Endodermal cell (in vitro differentiated cells): ENCODE measurements at regions not wholly inside any gene's neighbourhood (a gene's known extent, or its start where the extent isn't known, plus 50 kb on each side); places are given as distances from the start of the nearest gene placed in this dataset.

Experiments used
- DNase-seq: peaks from one replicate; pipeline ENCODE4 v3.0.0-alpha.2; 2017
- H3K27ac ChIP-seq: 2 replicates; pipeline ENCODE4 v1.5.1; 2013; ENCODE audit warnings: mild to moderate bottlenecking, low read depth, low read length, moderate library complexity
- H3K27me3 ChIP-seq: 2 replicates; pipeline ENCODE4 v1.6.1; 2013; ENCODE audit warnings: mild to moderate bottlenecking, low read length, moderate library complexity; ENCODE audit not compliant: insufficient read depth, control insufficient read depth, poor library complexity, severe bottlenecking
- H3K36me3 ChIP-seq: 2 replicates; pipeline ENCODE4 v1.7.0; 2013; ENCODE audit warnings: mild to moderate bottlenecking, low read length, moderate library complexity; ENCODE audit not compliant: control insufficient read depth, insufficient read depth
- H3K4me1 ChIP-seq: one replicate; pipeline ENCODE4 v1.7.0; 2013; ENCODE audit warnings: low read length; ENCODE audit not compliant: control insufficient read depth, insufficient read depth
- H3K4me3 ChIP-seq: 2 replicates; pipeline ENCODE4 v1.5.1; 2013; ENCODE audit warnings: mild to moderate bottlenecking, low read length, moderate library complexity
- H3K9ac ChIP-seq: 2 replicates; pipeline ENCODE4 v1.6.1; 2013; ENCODE audit warnings: mild to moderate bottlenecking, low read length, moderate library complexity; ENCODE audit not compliant: poor library complexity, severe bottlenecking; ENCODE audit errors: extremely low read depth
- H3K9me3 ChIP-seq: 2 replicates; pipeline ENCODE4 v1.6.1; 2013; ENCODE audit warnings: mild to moderate bottlenecking, low read length, moderate library complexity; ENCODE audit not compliant: control insufficient read depth
- H3K27ac Mint-ChIP-seq: 2 replicates; pipeline ENCODE4 v1.8.0; 2020; ENCODE audit warnings: mixed read lengths
- H3K27me3 Mint-ChIP-seq: 2 replicates; pipeline ENCODE4 v1.8.0; 2021; ENCODE audit warnings: mild to moderate bottlenecking, mixed read lengths; ENCODE audit not compliant: insufficient read depth
- H3K36me3 Mint-ChIP-seq: 2 replicates; pipeline ENCODE4 v1.8.0; 2020; ENCODE audit warnings: low read depth, mixed read lengths
- H3K4me1 Mint-ChIP-seq: 2 replicates; pipeline ENCODE4 v1.8.0; 2020; ENCODE audit warnings: mixed read lengths
- H3K4me3 Mint-ChIP-seq: 2 replicates; pipeline ENCODE4 v1.8.0; 2020; ENCODE audit warnings: mild to moderate bottlenecking, moderate library complexity, mixed read lengths
- H3K9me3 Mint-ChIP-seq: 2 replicates; pipeline ENCODE4 v1.8.0; 2020; ENCODE audit warnings: mild to moderate bottlenecking, mixed read lengths
- whole genome bisulfite sequencing, 2 experiments: methylation state at CpG; one replicate each; pipeline versions ENCODE4 v1.1.5 to v1.1.7; 2013; ENCODE audit warnings: missing lambda C conversion rate in 2 of 2, mixed read lengths in 1 of 2; ENCODE audit not compliant: insufficient coverage in 1 of 2, insufficient read length in 1 of 2; 5-methylcytosine and 5-hydroxymethylcytosine counted together
- TF ChIP-seq, protein P1 (sequence below): fragments of 200-600 bp; sonication (generic); conservative IDR thresholded peaks from 2 replicates; pipeline ENCODE4 v1.5.0; 2021; ENCODE audit warnings: antibody characterized with exemption, mild to moderate bottlenecking

DNA sequence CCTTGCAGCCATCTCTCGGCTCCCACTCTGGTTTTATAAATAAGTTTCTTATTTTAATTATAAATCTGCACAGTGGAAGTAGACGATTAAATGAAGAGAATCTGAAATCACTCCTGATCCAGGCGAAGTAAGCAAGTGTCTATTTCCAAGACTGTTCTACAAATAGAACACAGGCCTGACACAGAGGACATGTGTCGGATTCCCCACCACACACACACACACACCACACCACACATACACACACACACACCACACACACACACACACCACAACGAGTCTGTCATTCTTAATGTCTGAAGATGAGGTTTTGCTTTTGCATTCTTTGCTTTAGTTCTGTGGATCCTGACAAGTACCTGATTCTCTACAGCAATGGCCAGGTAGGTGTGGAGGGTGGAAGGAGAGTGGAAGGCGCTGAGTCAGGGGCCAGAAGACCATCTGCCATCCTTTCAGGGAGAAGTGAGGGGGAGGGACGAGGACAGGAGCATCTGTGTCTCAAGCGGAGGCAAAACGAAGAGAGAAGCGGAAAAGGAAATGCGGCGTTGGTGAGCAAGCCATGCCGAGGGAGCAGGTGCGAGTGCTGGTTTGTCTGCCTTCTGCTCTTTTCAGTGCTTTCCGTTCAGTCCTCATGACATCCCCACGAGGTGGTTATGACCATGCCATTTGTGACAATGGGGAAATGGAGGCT, 110.2 kb downstream of the TEX26 start:
- peaks cover 13% of the 10 kb centered on the region for H3K4me1 Mint-ChIP-seq
- H3K36me3 Mint-ChIP-seq: no peaks in the 10 kb centered on the region
- no peaks in the 10 kb centered on the region for H3K9me3 Mint-ChIP-seq
- 89 to 97% methylated on average over 11 to 15 of the region's 16 CpGs for WGBS, 2 experiments
- no peaks in the 10 kb centered on the region for H3K27me3 ChIP-seq
- H3K4me3 ChIP-seq: no peak overlapping the region
- TF ChIP-seq, protein P1, sequence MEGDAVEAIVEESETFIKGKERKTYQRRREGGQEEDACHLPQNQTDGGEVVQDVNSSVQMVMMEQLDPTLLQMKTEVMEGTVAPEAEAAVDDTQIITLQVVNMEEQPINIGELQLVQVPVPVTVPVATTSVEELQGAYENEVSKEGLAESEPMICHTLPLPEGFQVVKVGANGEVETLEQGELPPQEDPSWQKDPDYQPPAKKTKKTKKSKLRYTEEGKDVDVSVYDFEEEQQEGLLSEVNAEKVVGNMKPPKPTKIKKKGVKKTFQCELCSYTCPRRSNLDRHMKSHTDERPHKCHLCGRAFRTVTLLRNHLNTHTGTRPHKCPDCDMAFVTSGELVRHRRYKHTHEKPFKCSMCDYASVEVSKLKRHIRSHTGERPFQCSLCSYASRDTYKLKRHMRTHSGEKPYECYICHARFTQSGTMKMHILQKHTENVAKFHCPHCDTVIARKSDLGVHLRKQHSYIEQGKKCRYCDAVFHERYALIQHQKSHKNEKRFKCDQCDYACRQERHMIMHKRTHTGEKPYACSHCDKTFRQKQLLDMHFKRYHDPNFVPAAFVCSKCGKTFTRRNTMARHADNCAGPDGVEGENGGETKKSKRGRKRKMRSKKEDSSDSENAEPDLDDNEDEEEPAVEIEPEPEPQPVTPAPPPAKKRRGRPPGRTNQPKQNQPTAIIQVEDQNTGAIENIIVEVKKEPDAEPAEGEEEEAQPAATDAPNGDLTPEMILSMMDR: no peak
- H3K4me1 ChIP-seq: peaks cover 20% of the 10 kb centered on the region
- H3K9me3 ChIP-seq: no peaks in the 10 kb centered on the region
- H3K36me3 ChIP-seq: no peaks in the 10 kb centered on the region
- H3K9ac ChIP-seq: no peak overlapping the region
- DNase-seq: no peak
- peaks cover 9% of the 10 kb centered on the region for H3K27me3 Mint-ChIP-seq
- no peak overlapping the region for H3K4me3 Mint-ChIP-seq
- H3K27ac ChIP-seq: no peak overlapping the region
- no peak overlapping the region for H3K27ac Mint-ChIP-seq

GRCh38 chr13:31042049-31042448, 109.6 kb downstream of the TEX26 start:
- WGBS, 2 experiments: 80% methylated on average over 3 of the region's 3 CpGs; no CpG with 5 or more reads in 1 of the 2 experiments
- no peaks in the 10 kb centered on the region for H3K36me3 ChIP-seq
- H3K27me3 ChIP-seq: no peaks in the 10 kb centered on the region
- no peak overlapping the region for H3K9ac ChIP-seq
- no peak for DNase-seq
- H3K36me3 Mint-ChIP-seq: no peaks in the 10 kb centered on the region
- H3K27me3 Mint-ChIP-seq: peaks cover 9% of the 10 kb centered on the region
- H3K9me3 ChIP-seq: no peaks in the 10 kb centered on the region
- no peaks in the 10 kb centered on the region for H3K9me3 Mint-ChIP-seq
- peaks cover 18% of the 10 kb centered on the region for H3K4me1 ChIP-seq
- no peak overlapping the region for H3K4me3 Mint-ChIP-seq
- no peak overlapping the region for H3K27ac ChIP-seq
- H3K27ac Mint-ChIP-seq: no peak overlapping the region
- H3K4me1 Mint-ChIP-seq: peaks cover 13% of the 10 kb centered on the region
- H3K4me3 ChIP-seq: no peak overlapping the region
- TF ChIP-seq, protein P1: no peak

GRCh38 chr13:31038834-31039552, 106.5 kb downstream of the TEX26 start:
- TF ChIP-seq, protein P1: no peak
- Histone ChIP-seq H3K27ac (no peak overlapping the region), H3K36me3 (no peaks in the 10 kb centered on the region), H3K4me3 (no peak overlapping the region), H3K4me1 (no peaks in the 10 kb centered on the region), H3K27me3 (no peaks in the 10 kb centered on the region), H3K9ac (no peak overlapping the region), H3K9me3 (no peaks in the 10 kb centered on the region)
- no peaks in the 10 kb centered on the region for H3K36me3 Mint-ChIP-seq
- H3K4me3 Mint-ChIP-seq: no peak overlapping the region
- DNase-seq: no peak
- 90 to 93% methylated on average over 6 to 7 of the region's 7 CpGs for WGBS, 2 experiments
- no peaks in the 10 kb centered on the region for H3K9me3 Mint-ChIP-seq
- no peak overlapping the region for H3K27ac Mint-ChIP-seq
- H3K4me1 Mint-ChIP-seq: no peaks in the 10 kb centered on the region
- peaks cover 11% of the 10 kb centered on the region for H3K27me3 Mint-ChIP-seq
